ENCODE measurements at regions not wholly inside any gene's neighbourhood (a gene's known extent, or its start where the extent isn't known, plus 50 kb on each side); places are given as distances from the start of the nearest gene placed in this dataset.
"Not testable (repeated sequence)": the region's sequence is repeated elsewhere in the genome, so short reads cannot be mapped to it uniquely, and the experiment has no call there.

GRCh38 chr12:28023156-28023887 is 50.8 kb upstream of the PTHLH start:
- DNase-seq (ENCODE audit: low spot score), result no peak

GRCh38 chr12:28024231-28024995 is 51.9 kb upstream of the PTHLH start:
- DNase-seq (ENCODE audit: low spot score), result no peak

GRCh38 chr12:28025821-28026505 is 53.4 kb upstream of the PTHLH start:
- DNase-seq (ENCODE audit: low spot score), result no peak

- DNase-seq (ENCODE audit: low spot score), result no peak
Observed at GRCh38 chr12:28026701-28027100, 54.2 kb upstream of the PTHLH start.

- DNase-seq (ENCODE audit: low spot score), result no peak
Observed at GRCh38 chr12:28027328-28027727, 54.8 kb upstream of the PTHLH start.

GRCh38 chr12:28027947-28028724 is 55.6 kb upstream of the PTHLH start:
- no peak for DNase-seq (ENCODE audit: low spot score)

- DNase-seq (ENCODE audit: low spot score), result no peak
Observed at GRCh38 chr12:28032811-28033537, 60.4 kb upstream of the PTHLH start.

GRCh38 chr12:28033538-28033915 is 61.0 kb upstream of the PTHLH start:
- no peak for DNase-seq (ENCODE audit: low spot score)

GRCh38 chr12:28034271-28034670 is 61.7 kb upstream of the PTHLH start:
- DNase-seq (ENCODE audit: low spot score), result no peak

GRCh38 chr12:28035500-28035899 is 63.0 kb upstream of the PTHLH start:
- no peak for DNase-seq (ENCODE audit: low spot score)

GRCh38 chr12:28036940-28037339 is 64.4 kb upstream of the PTHLH start:
- no peak for DNase-seq (ENCODE audit: low spot score)

GRCh38 chr12:28040246-28040645 is 67.7 kb upstream of the PTHLH start:
- DNase-seq (ENCODE audit: low spot score), result no peak

- DNase-seq (ENCODE audit: low spot score), result not testable (repeated sequence)
Observed at GRCh38 chr12:28046600-28046999, 74.1 kb upstream of the PTHLH start.

GRCh38 chr12:28050606-28051005 is 78.1 kb upstream of the PTHLH start:
- no peak for DNase-seq (ENCODE audit: low spot score)

GRCh38 chr12:28051516-28052354 is 79.2 kb upstream of the PTHLH start:
- DNase-seq (ENCODE audit: low spot score), result no peak

GRCh38 chr12:28053564-28053963 is 81.0 kb upstream of the PTHLH start:
- DNase-seq (ENCODE audit: low spot score), result no peak

- DNase-seq (ENCODE audit: low spot score), result no peak
Observed at GRCh38 chr12:28054583-28054982, 82.0 kb upstream of the PTHLH start.

- DNase-seq (ENCODE audit: low spot score), result no peak
Observed at GRCh38 chr12:28057856-28058615, 85.5 kb upstream of the PTHLH start.

- DNase-seq (ENCODE audit: low spot score), result no peak
Observed at GRCh38 chr12:28059220-28059619, 86.7 kb upstream of the PTHLH start.

- no peak for DNase-seq (ENCODE audit: low spot score)
Observed at GRCh38 chr12:28059668-28060067, 87.1 kb upstream of the PTHLH start.
